OCI-LY1 (cell line): ENCODE measurements at regions not wholly inside any gene's neighbourhood (a gene's known extent, or its start where the extent isn't known, plus 50 kb on each side); places are given as distances from the start of the nearest gene placed in this dataset.

ENCODE experiments used
- CTCF ChIP-seq: fragments of 200-600 bp; sonication (generic), shearing (Covaris generic); IDR thresholded peaks from 2 replicates; pipeline ENCODE4 v1.5.1; 2017; ENCODE audit warnings: mild to moderate bottlenecking, antibody characterized with exemption, low read length, moderate library complexity, mixed read lengths
- EZH2 ChIP-seq: fragments of 200-600 bp; sonication (generic), shearing (Covaris generic); IDR thresholded peaks from 2 replicates; pipeline ENCODE4 v1.8.0; 2017; ENCODE audit warnings: borderline replicate concordance, mixed run types, mild to moderate bottlenecking, antibody characterized with exemption, low read length, moderate library complexity, mixed read lengths

- no peak for TF ChIP-seq CTCF
- TF ChIP-seq EZH2 = no peak
These were observed 82.2 kb downstream of the KLF15 start for GRCh38 chr3:126274735-126275619.
